IPS-18a (cell line): ENCODE measurements at regions not wholly inside any gene's neighbourhood (a gene's known extent, or its start where the extent isn't known, plus 50 kb on each side); places are given as distances from the start of the nearest gene placed in this dataset.

Source experiments
- H3K27ac ChIP-seq: one replicate; pipeline ENCODE4 v1.5.1; 2013; ENCODE audit warnings: low read length
- H3K27me3 ChIP-seq: one replicate; pipeline ENCODE4 v1.6.1; 2013; ENCODE audit warnings: mild to moderate bottlenecking, low read length; ENCODE audit not compliant: control insufficient read depth, insufficient read depth
- H3K36me3 ChIP-seq: one replicate; pipeline ENCODE4 v1.6.1; 2013; ENCODE audit warnings: low read depth, low read length; ENCODE audit not compliant: control insufficient read depth
- H3K4me1 ChIP-seq: one replicate; pipeline ENCODE4 v1.6.1; 2013; ENCODE audit warnings: low read depth, low read length; ENCODE audit not compliant: control insufficient read depth
- H3K4me3 ChIP-seq: one replicate; pipeline ENCODE4 v1.5.1; 2013; ENCODE audit warnings: low read length
- H3K9ac ChIP-seq: one replicate; pipeline ENCODE4 v1.6.1; 2013; ENCODE audit warnings: mild to moderate bottlenecking, low read length, moderate library complexity
- H3K9me3 ChIP-seq: one replicate; pipeline ENCODE4 v1.6.1; 2013; ENCODE audit warnings: low read depth, low read length; ENCODE audit not compliant: control insufficient read depth

GRCh38 chr11:91257667-91258066 lies 967.0 kb upstream of the FAT3 start:
- H3K9ac ChIP-seq = no peak overlapping the region
- H3K4me1 ChIP-seq = peaks cover 4% of the 10 kb centered on the region
- no peak overlapping the region for H3K27ac ChIP-seq
- H3K27me3 ChIP-seq = no peaks in the 10 kb centered on the region
- H3K4me3 ChIP-seq = no peak overlapping the region
- H3K9me3 ChIP-seq = no peaks in the 10 kb centered on the region
- H3K36me3 ChIP-seq = no peaks in the 10 kb centered on the region

- H3K4me1 ChIP-seq = no peaks in the 10 kb centered on the region
- no peak overlapping the region for H3K9ac ChIP-seq
- no peaks in the 10 kb centered on the region for H3K9me3 ChIP-seq
- H3K4me3 ChIP-seq = no peak overlapping the region
- no peak overlapping the region for H3K27ac ChIP-seq
- no peaks in the 10 kb centered on the region for H3K27me3 ChIP-seq
- H3K36me3 ChIP-seq = no peaks in the 10 kb centered on the region
Observed at GRCh38 chr11:91248199-91248807, 976.3 kb upstream of the FAT3 start.

GRCh38 chr11:91247009-91247735 lies 977.4 kb upstream of the FAT3 start:
- H3K9ac ChIP-seq = no peak overlapping the region
- no peaks in the 10 kb centered on the region for H3K9me3 ChIP-seq
- no peak overlapping the region for H3K4me3 ChIP-seq
- H3K27me3 ChIP-seq = no peaks in the 10 kb centered on the region
- H3K36me3 ChIP-seq = no peaks in the 10 kb centered on the region
- no peak overlapping the region for H3K27ac ChIP-seq
- H3K4me1 ChIP-seq = no peaks in the 10 kb centered on the region

- Histone ChIP-seq H3K36me3 (no peaks in the 10 kb centered on the region), H3K27ac (no peak overlapping the region), H3K9ac (no peak overlapping the region), H3K9me3 (no peaks in the 10 kb centered on the region), H3K27me3 (no peaks in the 10 kb centered on the region), H3K4me3 (no peak overlapping the region), H3K4me1 (no peaks in the 10 kb centered on the region)
Observed at GRCh38 chr11:91244912-91245311, 979.7 kb upstream of the FAT3 start.

- Histone ChIP-seq H3K9me3 (no peaks in the 10 kb centered on the region), H3K27me3 (no peaks in the 10 kb centered on the region), H3K27ac (no peak overlapping the region), H3K4me1 (peaks cover 5% of the 10 kb centered on the region), H3K4me3 (no peak overlapping the region), H3K36me3 (no peaks in the 10 kb centered on the region), H3K9ac (no peak overlapping the region)
Observed at GRCh38 chr11:91243630-91244029, 981.0 kb upstream of the FAT3 start.

GRCh38 chr11:91243051-91243450 lies 981.6 kb upstream of the FAT3 start:
- H3K9ac ChIP-seq = no peak overlapping the region
- no peak overlapping the region for H3K4me3 ChIP-seq

GRCh38 chr11:91241226-91241625 lies 983.4 kb upstream of the FAT3 start:
- H3K4me3 ChIP-seq = no peak overlapping the region
- H3K4me1 ChIP-seq = peaks cover 5% of the 10 kb centered on the region
- H3K27ac ChIP-seq = no peak overlapping the region
- H3K36me3 ChIP-seq = no peaks in the 10 kb centered on the region
- no peaks in the 10 kb centered on the region for H3K9me3 ChIP-seq
- no peaks in the 10 kb centered on the region for H3K27me3 ChIP-seq
- no peak overlapping the region for H3K9ac ChIP-seq

More at GRCh38 chr11:91243051-91243450, 981.6 kb upstream of the FAT3 start:
- Histone ChIP-seq H3K27me3 (no peaks in the 10 kb centered on the region), H3K9me3 (no peaks in the 10 kb centered on the region), H3K36me3 (no peaks in the 10 kb centered on the region), H3K27ac (no peak overlapping the region), H3K4me1 (peaks cover 5% of the 10 kb centered on the region)

GRCh38 chr11:91239359-91239758 lies 985.3 kb upstream of the FAT3 start:
- Histone ChIP-seq H3K36me3 (no peaks in the 10 kb centered on the region), H3K4me3 (no peak overlapping the region), H3K27me3 (no peaks in the 10 kb centered on the region), H3K9ac (no peak overlapping the region), H3K27ac (no peak overlapping the region), H3K4me1 (peaks cover 5% of the 10 kb centered on the region), H3K9me3 (no peaks in the 10 kb centered on the region)

GRCh38 chr11:91231226-91231625 lies 993.4 kb upstream of the FAT3 start:
- Histone ChIP-seq H3K36me3 (no peaks in the 10 kb centered on the region), H3K9me3 (no peaks in the 10 kb centered on the region), H3K27ac (no peak overlapping the region), H3K9ac (no peak overlapping the region), H3K4me1 (no peaks in the 10 kb centered on the region), H3K4me3 (no peak overlapping the region), H3K27me3 (no peaks in the 10 kb centered on the region)

GRCh38 chr11:91230647-91231046 lies 994.0 kb upstream of the FAT3 start:
- H3K9ac ChIP-seq = no peak overlapping the region
- H3K9me3 ChIP-seq = no peaks in the 10 kb centered on the region
- no peaks in the 10 kb centered on the region for H3K27me3 ChIP-seq
- no peak overlapping the region for H3K4me3 ChIP-seq
- no peaks in the 10 kb centered on the region for H3K36me3 ChIP-seq
- H3K27ac ChIP-seq = no peak overlapping the region
- H3K4me1 ChIP-seq = no peaks in the 10 kb centered on the region

- Histone ChIP-seq H3K27me3 (no peaks in the 10 kb centered on the region), H3K27ac (no peak overlapping the region), H3K4me1 (no peaks in the 10 kb centered on the region), H3K9ac (no peak overlapping the region), H3K36me3 (no peaks in the 10 kb centered on the region), H3K4me3 (no peak overlapping the region), H3K9me3 (no peaks in the 10 kb centered on the region)
Observed at GRCh38 chr11:91222830-91223229, 1000.0 kb upstream of the CHORDC1 start.
